ENCODE measurements at regions not wholly inside any gene's neighbourhood (a gene's known extent, or its start where the extent isn't known, plus 50 kb on each side); places are given as distances from the start of the nearest gene placed in this dataset.
"Not testable (repeated sequence)": the region's sequence is repeated elsewhere in the genome, so short reads cannot be mapped to it uniquely, and the experiment has no call there.

DNA sequence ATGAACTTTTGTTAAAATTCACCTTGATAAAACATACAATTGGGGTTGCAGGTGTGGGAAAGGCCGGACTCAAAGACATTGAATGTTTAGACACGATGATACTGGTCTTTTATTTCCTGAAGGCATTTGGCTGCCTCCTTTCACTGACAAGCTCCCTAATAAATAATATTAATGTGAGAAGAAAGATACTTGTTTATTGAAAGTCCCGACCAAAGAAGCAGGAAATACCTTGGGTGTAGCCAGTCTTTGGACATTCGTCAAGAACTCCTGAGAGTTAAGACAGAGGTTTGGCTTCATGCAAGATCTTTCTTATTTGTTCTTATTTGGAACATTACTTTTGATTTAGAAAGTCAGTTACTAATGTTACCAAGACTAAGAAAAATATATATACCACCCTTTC is 1133.8 kb upstream of the SEL1L start:
- no peak overlapping the region for H2BK12ac ChIP-seq (ENCODE audit: low read length)
- H4K12ac ChIP-seq (ENCODE audit: low read depth, low read length): no peak overlapping the region
- no peak overlapping the region for H3K23ac ChIP-seq (ENCODE audit: low read length)

GRCh38 chr14:82676403-82676802 is 1142.8 kb upstream of the SEL1L start:
- H2AK5ac ChIP-seq (ENCODE audit: low read length): no peak overlapping the region
- no peak overlapping the region for H3K4me3 ChIP-seq (ENCODE audit: low read depth, low read length)
- H2AFZ ChIP-seq (ENCODE audit: insufficient read depth, low read length, poor library complexity): no peak overlapping the region

More for the DNA sequence above, 1133.8 kb upstream of the SEL1L start:
- Histone ChIP-seq H3K9me3 (ENCODE audit: insufficient read depth, low read depth, low read length) (no peaks in the 10 kb centered on the region), H3K9ac (ENCODE audit: low read length) (no peak overlapping the region), H4K91ac (ENCODE audit: low read depth, low read length) (no peak overlapping the region), H2BK5ac (ENCODE audit: low read depth, low read length, poor library complexity) (no peak overlapping the region), H2AK5ac (ENCODE audit: low read length) (no peak overlapping the region), H3K18ac (ENCODE audit: low read length) (no peak overlapping the region), H3K14ac (ENCODE audit: low read length) (no peak overlapping the region), H3K4me1 (ENCODE audit: control insufficient read depth in 1 of 2, insufficient read depth in 2 of 2, low read length in 2 of 2) (no peaks in the 10 kb centered on the region), H3K27me3 (ENCODE audit: insufficient read depth, low read length) (no peaks in the 10 kb centered on the region), H4K8ac (ENCODE audit: low read depth, low read length) (no peak overlapping the region), H3K79me1 (ENCODE audit: low read length) (no peaks in the 10 kb centered on the region), H3K36me3 (ENCODE audit: control insufficient read depth in 1 of 2, insufficient read depth in 2 of 2, low read length in 2 of 2) (no peaks in the 10 kb centered on the region), H3K4me2 (ENCODE audit: low read length) (no peak overlapping the region), H3K79me2 (ENCODE audit: control insufficient read depth, insufficient read depth, low read length, poor library complexity) (no peaks in the 10 kb centered on the region), H2AFZ (ENCODE audit: insufficient read depth, low read length, poor library complexity) (no peak overlapping the region), H3K4me3 (ENCODE audit: low read depth, low read length) (no peak overlapping the region), H3K27ac (ENCODE audit: low read depth, low read length) (no peak overlapping the region), H2BK120ac (ENCODE audit: insufficient read depth, low read length, poor library complexity) (no peak overlapping the region), H3K4ac (ENCODE audit: low read depth, low read length) (no peak overlapping the region)
- WGBS (ENCODE audit: extremely low coverage, insufficient coverage, insufficient read length): no CpG with 5 or more reads among the region's 4 CpGs
- no peak for DNase-seq

GRCh38 chr14:82689948-82690347 is 1156.3 kb upstream of the SEL1L start:
- H2BK12ac ChIP-seq (ENCODE audit: low read length): no peak overlapping the region
- no peaks in the 10 kb centered on the region for H3K27me3 ChIP-seq (ENCODE audit: insufficient read depth, low read length)
- WGBS (ENCODE audit: extremely low coverage, insufficient coverage, insufficient read length): no CpG with 5 or more reads among the region's 1 CpG
- no peak overlapping the region for H3K23ac ChIP-seq (ENCODE audit: low read length)
- H3K9ac ChIP-seq (ENCODE audit: low read length): no peak overlapping the region
- no peak for DNase-seq
- no peaks in the 10 kb centered on the region for H3K4me1 ChIP-seq (ENCODE audit: control insufficient read depth in 1 of 2, insufficient read depth in 2 of 2, low read length in 2 of 2)
- H3K18ac ChIP-seq (ENCODE audit: low read length): no peak overlapping the region
- no peak overlapping the region for H3K27ac ChIP-seq (ENCODE audit: low read depth, low read length)
- H3K9me3 ChIP-seq (ENCODE audit: insufficient read depth, low read depth, low read length): no peaks in the 10 kb centered on the region
- no peak overlapping the region for H2AK5ac ChIP-seq (ENCODE audit: low read length)
- H3K79me2 ChIP-seq (ENCODE audit: control insufficient read depth, insufficient read depth, low read length, poor library complexity): no peaks in the 10 kb centered on the region
- no peaks in the 10 kb centered on the region for H3K36me3 ChIP-seq (ENCODE audit: control insufficient read depth in 1 of 2, insufficient read depth in 2 of 2, low read length in 2 of 2)
- H4K8ac ChIP-seq (ENCODE audit: low read depth, low read length): no peak overlapping the region
- H2AFZ ChIP-seq (ENCODE audit: insufficient read depth, low read length, poor library complexity): no peak overlapping the region
- no peak overlapping the region for H3K4me3 ChIP-seq (ENCODE audit: low read depth, low read length)
- H3K14ac ChIP-seq (ENCODE audit: low read length): no peak overlapping the region
- no peaks in the 10 kb centered on the region for H3K79me1 ChIP-seq (ENCODE audit: low read length)
- H3K4ac ChIP-seq (ENCODE audit: low read depth, low read length): no peak overlapping the region
- H2BK120ac ChIP-seq (ENCODE audit: insufficient read depth, low read length, poor library complexity): no peak overlapping the region
- no peak overlapping the region for H4K91ac ChIP-seq (ENCODE audit: low read depth, low read length)
- H4K12ac ChIP-seq (ENCODE audit: low read depth, low read length): no peak overlapping the region
- H3K4me2 ChIP-seq (ENCODE audit: low read length): no peak overlapping the region
- no peak overlapping the region for H2BK5ac ChIP-seq (ENCODE audit: low read depth, low read length, poor library complexity)

More at GRCh38 chr14:82676403-82676802, 1142.8 kb upstream of the SEL1L start:
- H4K12ac ChIP-seq (ENCODE audit: low read depth, low read length): no peak overlapping the region
- no peak overlapping the region for H3K14ac ChIP-seq (ENCODE audit: low read length)
- no peaks in the 10 kb centered on the region for H3K79me2 ChIP-seq (ENCODE audit: control insufficient read depth, insufficient read depth, low read length, poor library complexity)
- H3K9me3 ChIP-seq (ENCODE audit: insufficient read depth, low read depth, low read length): no peaks in the 10 kb centered on the region
- DNase-seq: no peak
- no peaks in the 10 kb centered on the region for H3K27me3 ChIP-seq (ENCODE audit: insufficient read depth, low read length)
- no peak overlapping the region for H3K18ac ChIP-seq (ENCODE audit: low read length)
- no peak overlapping the region for H4K91ac ChIP-seq (ENCODE audit: low read depth, low read length)
- H3K9ac ChIP-seq (ENCODE audit: low read length): no peak overlapping the region
- no peak overlapping the region for H2BK5ac ChIP-seq (ENCODE audit: low read depth, low read length, poor library complexity)
- no peaks in the 10 kb centered on the region for H3K36me3 ChIP-seq (ENCODE audit: control insufficient read depth in 1 of 2, insufficient read depth in 2 of 2, low read length in 2 of 2)
- H3K4me2 ChIP-seq (ENCODE audit: low read length): no peak overlapping the region
- no peaks in the 10 kb centered on the region for H3K79me1 ChIP-seq (ENCODE audit: low read length)
- no peak overlapping the region for H2BK120ac ChIP-seq (ENCODE audit: insufficient read depth, low read length, poor library complexity)
- H3K23ac ChIP-seq (ENCODE audit: low read length): no peak overlapping the region
- no peak overlapping the region for H3K4ac ChIP-seq (ENCODE audit: low read depth, low read length)
- no peak overlapping the region for H2BK12ac ChIP-seq (ENCODE audit: low read length)
- no peak overlapping the region for H4K8ac ChIP-seq (ENCODE audit: low read depth, low read length)
- no peaks in the 10 kb centered on the region for H3K4me1 ChIP-seq (ENCODE audit: control insufficient read depth in 1 of 2, insufficient read depth in 2 of 2, low read length in 2 of 2)
- no CpG with 5 or more reads among the region's 2 CpGs for WGBS (ENCODE audit: extremely low coverage, insufficient coverage, insufficient read length)
- no peak overlapping the region for H3K27ac ChIP-seq (ENCODE audit: low read depth, low read length)

- peak in 1 of 2 donors; percentile 44 for DNase-seq
- H3K36me3 ChIP-seq (ENCODE audit: control insufficient read depth in 1 of 2, insufficient read depth in 2 of 2, low read length in 2 of 2); H2BK12ac ChIP-seq (ENCODE audit: low read length); H3K14ac ChIP-seq (ENCODE audit: low read length); H3K23ac ChIP-seq (ENCODE audit: low read length); H3K4ac ChIP-seq (ENCODE audit: low read depth, low read length); H3K18ac ChIP-seq (ENCODE audit: low read length); H3K79me1 ChIP-seq (ENCODE audit: low read length); H3K27ac ChIP-seq (ENCODE audit: low read depth, low read length); H3K9me3 ChIP-seq (ENCODE audit: insufficient read depth, low read depth, low read length); H2BK5ac ChIP-seq (ENCODE audit: low read depth, low read length, poor library complexity); H3K27me3 ChIP-seq (ENCODE audit: insufficient read depth, low read length); H3K4me1 ChIP-seq (ENCODE audit: control insufficient read depth in 1 of 2, insufficient read depth in 2 of 2, low read length in 2 of 2); H3K79me2 ChIP-seq (ENCODE audit: control insufficient read depth, insufficient read depth, low read length, poor library complexity); H3K9ac ChIP-seq (ENCODE audit: low read length); H2AK5ac ChIP-seq (ENCODE audit: low read length); H3K4me3 ChIP-seq (ENCODE audit: low read depth, low read length); H2AFZ ChIP-seq (ENCODE audit: insufficient read depth, low read length, poor library complexity); H4K91ac ChIP-seq (ENCODE audit: low read depth, low read length); H4K12ac ChIP-seq (ENCODE audit: low read depth, low read length); H4K8ac ChIP-seq (ENCODE audit: low read depth, low read length); H2BK120ac ChIP-seq (ENCODE audit: insufficient read depth, low read length, poor library complexity); H3K4me2 ChIP-seq (ENCODE audit: low read length): not testable (repeated sequence)
Measured at GRCh38 chr14:82691191-82691590, 1157.5 kb upstream of the SEL1L start.
